CD4-positive, alpha-beta T cell treated with Interleukin-10 for 1 hour (primary cell): ENCODE measurements at regions not wholly inside any gene's neighbourhood (a gene's known extent, or its start where the extent isn't known, plus 50 kb on each side); places are given as distances from the start of the nearest gene placed in this dataset.

ENCODE experiments used
- DNase-seq: peaks from one replicate; pipeline ENCODE4 v3.0.0-alpha.2; 2020

GRCh38 chr1:184284900-184285299 lies 101.9 kb upstream of the C1orf21 start:
- no peak for DNase-seq

- no peak for DNase-seq
Measured at GRCh38 chr1:184285401-184286087, 101.3 kb upstream of the C1orf21 start.

DNA sequence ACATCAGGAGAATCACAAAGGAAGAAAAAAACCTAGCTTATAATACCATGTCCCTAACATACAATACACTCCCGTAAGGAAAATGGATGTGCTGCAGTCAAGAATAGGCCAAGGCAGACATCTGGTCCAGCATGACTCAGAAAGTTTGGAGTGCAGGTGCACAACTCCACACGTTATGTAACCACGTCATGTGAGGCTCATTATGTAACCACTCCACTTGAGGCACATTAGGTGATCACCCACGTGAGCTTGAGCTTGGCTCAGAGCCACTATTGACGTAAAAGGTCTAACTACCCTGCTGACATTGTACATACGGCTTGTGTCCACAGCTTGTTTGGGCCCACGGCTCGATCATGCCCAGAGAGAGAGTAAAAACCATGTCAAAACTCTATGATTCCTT lies 99.8 kb upstream of the C1orf21 start:
- no peak for DNase-seq

DNA sequence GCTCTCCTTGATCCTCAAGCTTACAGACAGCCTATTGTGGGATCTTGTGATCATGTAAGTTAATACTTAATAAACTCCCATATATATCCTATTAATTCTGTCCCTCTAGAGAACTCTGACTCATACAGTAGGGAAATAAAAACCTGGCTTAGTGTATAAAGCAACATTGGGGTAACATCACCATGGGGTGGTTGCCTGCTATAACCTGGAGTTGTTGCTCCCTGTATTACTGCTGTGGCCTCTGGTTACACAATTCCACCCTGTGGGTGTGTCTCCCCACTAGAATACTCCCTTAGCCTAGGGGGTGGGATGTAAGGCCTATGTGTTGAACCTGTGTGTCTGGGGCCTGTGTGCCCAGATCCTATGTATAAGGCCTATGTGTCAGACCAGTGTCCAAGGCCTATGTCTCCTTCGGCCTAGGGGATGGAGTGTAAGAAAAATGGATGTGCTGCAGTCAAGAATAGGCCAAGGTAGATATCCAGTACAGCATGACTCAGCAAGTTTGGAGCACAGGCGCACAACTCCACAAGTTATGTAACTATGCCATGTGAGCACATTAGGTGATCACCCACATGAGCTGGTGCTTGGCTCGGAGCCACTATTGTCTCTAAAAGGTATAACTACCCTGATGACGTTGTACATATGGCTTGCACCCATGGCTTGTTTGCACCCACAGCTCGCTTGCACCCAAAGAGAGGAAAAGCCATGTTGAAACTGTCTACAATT lies 96.8 kb upstream of the C1orf21 start:
- no peak for DNase-seq

GRCh38 chr1:184291701-184292100 lies 95.1 kb upstream of the C1orf21 start:
- DNase-seq: no peak

DNA sequence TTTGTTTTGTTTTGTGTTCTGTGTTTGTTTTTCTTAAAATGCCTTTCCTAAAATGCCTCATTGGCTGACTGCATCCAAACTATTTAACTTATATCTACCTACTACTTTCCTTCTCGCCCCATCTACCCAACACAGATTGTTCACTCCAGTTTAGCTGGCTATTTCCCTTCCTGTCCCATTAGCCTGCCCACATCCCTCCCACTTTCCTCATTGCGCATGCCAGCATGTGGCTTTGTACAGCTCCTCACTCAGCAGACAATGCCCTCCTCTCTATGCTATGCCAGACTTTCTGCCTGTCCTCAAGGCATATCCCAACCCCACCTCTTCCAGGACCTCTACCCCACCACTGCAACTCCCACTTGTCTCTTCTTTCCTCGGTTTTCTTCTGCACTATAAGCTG lies 94.7 kb upstream of the C1orf21 start:
- DNase-seq: no peak

- no peak for DNase-seq
Measured at GRCh38 chr1:184294101-184294500, 92.7 kb upstream of the C1orf21 start.

DNA sequence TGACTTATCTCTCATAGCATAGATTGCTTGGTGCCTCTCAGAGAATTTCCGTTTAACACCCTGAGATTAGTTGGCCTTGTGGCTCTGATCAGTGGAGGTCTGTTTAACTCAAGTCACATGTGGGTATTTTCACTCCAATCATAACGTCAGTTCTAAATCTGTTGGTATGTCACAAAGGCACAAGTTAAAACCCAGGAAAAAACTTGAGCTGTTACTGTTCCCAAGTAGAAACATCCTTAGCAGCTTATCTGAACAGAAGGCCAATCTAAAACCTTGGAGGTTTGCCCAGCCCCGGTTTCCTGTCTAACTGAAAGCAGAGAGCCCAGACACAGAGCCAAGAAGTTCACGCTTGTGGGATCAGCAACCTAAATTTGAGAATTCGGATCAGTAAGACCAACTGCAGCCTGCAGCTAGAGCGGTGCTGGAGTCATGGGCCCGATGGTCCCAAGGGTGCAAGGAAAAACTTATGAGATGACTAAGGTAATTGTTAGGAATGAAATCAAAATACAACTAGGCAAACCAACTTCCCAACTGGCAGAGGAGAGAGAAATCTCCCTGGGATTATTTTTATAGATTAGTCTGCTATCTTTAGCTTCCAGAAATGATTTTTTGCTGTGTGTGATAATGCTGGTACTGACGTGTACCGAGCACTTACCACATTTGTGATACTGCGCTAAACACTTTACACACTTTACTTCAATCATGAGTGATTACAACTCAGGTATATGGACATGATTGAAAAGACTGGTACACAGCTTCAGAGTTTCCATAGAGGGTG lies 90.2 kb upstream of the C1orf21 start:
- DNase-seq: no peak

DNA sequence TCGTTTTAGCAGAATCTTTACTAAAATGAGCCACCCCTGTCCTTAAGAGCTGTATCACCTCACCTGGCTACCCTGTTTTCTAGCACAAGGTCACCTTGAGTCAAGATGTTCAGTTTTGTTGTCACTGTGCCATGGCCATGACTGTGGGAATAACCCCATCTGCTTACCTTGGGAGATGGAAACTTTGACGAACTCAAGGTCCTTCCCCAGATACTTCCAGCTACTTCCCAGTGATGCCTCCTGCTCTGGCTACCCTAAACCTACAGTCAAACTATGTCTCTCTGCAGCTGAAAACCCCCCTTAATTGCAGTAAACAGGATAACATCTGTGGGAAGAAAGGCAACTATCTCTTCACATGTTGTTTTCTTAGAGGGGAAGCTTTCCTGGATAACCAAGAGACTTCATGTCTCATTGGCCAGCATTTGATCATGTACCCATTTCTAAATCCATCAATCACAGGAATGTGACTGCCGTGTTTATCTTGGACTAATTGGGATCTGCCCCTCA lies 89.5 kb upstream of the C1orf21 start:
- DNase-seq: no peak

DNA sequence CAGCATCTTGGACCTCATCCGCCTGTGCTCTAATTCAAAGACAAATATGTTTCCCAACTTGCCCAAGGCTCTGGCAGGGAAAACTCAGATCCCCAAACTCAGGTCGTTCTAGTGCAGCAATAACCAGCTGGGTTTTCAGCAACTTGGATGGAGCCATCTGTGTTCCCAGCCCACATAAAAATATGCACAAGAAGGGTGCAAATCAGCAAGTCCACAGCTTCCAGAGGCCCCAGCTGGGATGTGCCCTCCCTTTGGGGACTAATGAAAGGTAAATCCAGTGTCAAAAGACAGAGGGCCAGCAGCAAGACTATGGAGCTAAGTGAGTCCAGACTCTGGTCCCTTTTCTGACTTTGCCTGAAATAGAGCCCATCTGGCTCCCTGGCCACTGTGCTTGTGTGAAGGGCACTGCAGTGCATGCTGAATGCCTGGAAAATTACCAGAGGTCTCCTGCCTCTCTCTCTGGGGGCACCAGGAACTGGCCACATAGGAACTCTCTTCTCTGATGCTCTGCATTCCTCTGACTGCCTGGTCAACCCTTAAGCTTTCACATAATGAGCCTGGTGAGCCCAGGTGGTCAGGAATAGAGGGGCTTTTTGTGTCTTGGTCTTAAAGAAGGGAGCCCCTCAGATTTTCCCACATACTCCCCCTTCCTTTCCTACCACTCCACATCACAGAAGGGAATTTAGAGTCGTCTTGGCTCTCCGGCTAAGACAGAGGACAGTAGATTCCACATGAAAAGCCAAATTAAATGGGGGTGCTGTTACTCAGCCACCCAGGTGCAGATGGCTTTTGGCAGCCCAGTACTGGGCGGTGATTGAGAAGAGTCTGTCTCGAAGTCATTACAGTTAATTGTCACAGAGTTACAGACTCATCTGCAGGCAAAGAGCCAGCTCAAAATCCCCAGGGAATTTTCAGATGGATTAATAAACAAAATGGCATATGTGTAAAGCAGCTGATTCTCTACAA lies 88.1 kb upstream of the C1orf21 start:
- DNase-seq: no peak

DNA sequence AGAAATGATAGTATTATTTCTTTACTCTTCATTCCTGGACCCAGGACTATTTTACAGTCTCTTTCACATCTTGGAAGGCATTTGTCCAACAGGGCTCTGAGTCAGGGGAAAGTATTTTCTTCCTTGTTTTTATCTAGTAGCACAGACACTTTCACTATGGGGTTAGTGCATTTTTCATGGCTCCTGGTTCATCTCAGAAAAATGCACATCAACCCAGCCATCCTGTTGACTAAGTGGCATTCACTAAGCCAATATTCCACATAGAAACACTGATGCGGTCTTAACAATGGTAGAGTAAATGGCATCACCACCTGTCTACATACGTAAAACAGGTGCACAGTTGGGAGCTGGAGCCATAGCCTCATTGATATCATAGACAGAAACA lies 87.4 kb upstream of the C1orf21 start:
- DNase-seq: no peak

GRCh38 chr1:184299796-184300195 lies 87.0 kb upstream of the C1orf21 start:
- no peak for DNase-seq

DNA sequence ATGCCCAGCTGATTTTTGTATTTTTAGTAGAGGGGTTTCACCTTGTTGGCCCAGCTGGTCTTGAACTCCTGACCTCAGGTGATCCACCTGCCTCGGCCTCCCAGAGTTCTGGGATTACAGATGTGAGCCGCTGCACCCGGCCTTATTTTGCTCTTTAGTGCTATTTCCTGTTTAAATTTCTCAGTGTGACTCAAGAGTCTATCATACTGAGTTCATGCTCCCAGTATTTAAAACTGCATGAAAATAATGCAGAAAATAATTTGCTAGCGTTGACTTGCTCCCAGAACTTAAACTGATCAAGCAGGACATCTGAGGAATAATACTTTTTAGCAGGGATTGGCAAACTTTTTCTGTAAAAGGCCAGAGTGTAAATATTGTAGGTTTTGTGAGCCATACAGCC lies 86.4 kb upstream of the C1orf21 start:
- no peak for DNase-seq

- DNase-seq: no peak
Measured at GRCh38 chr1:184301227-184301626, 85.6 kb upstream of the C1orf21 start.

GRCh38 chr1:184302346-184302745 lies 84.5 kb upstream of the C1orf21 start:
- DNase-seq: no peak

DNA sequence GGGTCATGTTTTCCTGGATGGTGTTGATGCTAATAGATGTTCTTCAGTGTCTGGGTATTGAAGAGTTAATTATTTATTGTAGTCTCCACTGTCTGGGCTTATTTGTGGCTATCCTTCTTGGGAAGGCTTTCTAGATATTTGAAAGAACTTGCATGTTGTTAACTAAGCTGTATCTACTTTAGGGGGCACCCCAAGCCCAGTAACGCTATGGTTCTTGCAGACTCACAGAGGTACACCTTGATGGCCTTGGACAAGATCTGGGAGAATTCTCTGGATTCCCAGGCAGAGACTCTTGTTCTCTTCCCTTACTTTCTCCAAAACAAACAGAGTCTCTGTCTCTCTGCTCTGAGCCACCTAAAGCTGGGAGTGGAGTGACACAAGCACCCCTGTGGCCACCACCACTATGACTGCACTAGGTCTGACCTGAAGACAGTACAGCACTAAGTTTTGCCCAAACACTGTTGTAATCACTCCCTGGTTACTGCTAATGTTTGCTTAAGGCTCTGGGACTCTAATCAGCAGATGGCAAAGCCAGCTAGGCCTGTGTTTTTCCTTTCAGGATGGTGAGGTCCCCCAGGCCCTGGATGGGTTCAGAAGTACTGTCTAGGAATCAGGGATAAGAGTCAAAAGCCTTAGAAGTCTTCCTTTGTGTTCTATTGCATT lies 76.5 kb upstream of the C1orf21 start:
- DNase-seq: no peak

DNA sequence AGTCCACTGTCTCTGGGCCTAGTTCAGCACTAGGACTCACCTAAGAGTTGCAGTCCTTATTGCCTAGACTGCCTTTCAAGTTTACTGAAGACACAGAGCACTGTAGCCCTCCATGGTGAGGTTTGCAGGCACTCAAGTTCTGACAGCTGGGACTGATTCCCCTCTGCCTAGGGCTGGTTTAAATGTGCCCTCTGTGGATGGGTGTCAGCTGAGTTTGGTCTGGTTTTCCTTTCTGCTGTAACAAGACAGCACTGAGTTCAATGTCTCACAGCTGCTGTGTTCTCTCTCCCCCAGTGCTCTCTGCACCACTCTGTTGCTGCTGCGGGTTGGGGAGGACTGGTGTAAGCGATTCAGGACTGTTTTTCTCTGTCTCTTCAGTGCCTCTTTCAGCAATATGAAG lies 75.2 kb upstream of the C1orf21 start:
- DNase-seq: no peak

DNA sequence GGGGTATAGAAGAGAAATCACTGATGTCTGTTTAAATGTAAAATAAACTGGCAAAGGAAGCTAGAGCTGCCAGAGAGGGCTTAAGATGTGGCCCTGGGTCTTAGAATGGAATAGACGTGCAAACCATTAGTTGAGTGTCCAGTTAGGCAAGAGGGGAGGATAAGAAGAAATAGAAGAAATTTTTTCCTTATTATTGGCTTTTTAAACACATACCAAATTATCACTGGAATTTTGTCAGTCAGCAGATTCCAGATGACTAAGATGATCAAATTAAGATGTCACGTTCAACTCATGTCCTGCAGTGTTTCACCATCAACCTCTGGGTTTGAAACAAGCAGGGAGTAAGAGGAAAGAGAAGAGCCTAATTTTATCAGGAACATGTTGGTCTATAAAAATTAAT lies 71.6 kb upstream of the C1orf21 start:
- no peak for DNase-seq

DNA sequence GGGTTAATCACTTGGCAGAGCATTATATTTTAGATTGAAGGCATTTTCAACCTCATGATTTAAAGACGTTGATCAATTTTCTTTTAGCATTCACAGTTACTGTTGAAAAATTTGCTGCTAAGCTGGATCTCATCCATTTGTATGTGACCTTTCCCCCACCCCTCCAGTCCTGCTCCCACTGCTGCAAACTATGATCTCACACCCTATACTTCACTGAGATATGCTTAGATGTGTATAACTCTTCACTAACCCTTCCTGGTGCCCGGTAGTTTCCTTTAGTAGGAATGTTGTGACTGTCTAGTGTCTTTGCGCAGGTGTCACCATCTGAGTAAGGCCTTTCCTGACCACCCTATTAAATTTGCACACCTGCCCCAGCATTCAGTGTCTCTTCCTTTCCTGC lies 67.0 kb upstream of the C1orf21 start:
- DNase-seq: no peak

- no peak for DNase-seq
Measured at GRCh38 chr1:184322253-184322652, 64.6 kb upstream of the C1orf21 start.

DNA sequence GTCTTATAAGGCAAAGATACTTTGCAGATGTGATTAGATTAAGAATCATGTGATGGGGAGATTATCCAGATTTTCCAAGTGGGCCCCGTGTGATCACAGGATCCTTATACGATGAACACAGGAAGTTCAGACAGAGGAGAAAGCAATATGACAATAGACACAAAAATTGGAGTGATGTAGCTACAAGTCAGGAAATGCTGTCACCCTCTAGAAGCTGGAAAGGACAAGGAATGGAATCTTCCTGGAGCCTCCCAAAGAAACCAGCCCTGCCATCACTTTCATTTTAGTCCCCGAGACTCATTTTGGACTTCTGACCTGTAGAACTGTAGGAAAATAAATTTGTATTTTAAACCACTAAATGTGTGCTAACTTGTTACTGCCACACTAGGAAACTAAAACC lies 61.9 kb upstream of the C1orf21 start:
- no peak for DNase-seq

DNA sequence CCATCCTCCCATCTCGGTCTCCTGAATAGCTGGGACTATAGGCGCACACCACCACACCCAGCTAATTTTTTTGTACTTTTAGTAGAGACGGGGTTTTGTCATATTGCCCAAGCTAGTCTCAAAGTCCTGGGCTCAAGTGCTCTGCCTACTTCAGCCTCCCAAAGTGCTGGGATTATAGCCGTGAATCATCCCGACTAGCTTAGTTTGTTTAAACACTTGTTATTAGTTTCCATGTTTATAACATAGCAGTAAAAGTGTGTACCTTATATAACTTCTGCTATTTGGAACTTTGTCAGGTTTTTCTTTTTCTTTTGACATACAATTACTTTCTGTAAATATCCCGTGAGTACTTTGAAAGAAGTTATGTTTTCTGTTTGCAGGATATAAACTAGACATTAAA lies 60.6 kb upstream of the C1orf21 start:
- DNase-seq: no peak
